ENCODE measurements at regions not wholly inside any gene's neighbourhood (a gene's known extent, or its start where the extent isn't known, plus 50 kb on each side); places are given as distances from the start of the nearest gene placed in this dataset.

DNA sequence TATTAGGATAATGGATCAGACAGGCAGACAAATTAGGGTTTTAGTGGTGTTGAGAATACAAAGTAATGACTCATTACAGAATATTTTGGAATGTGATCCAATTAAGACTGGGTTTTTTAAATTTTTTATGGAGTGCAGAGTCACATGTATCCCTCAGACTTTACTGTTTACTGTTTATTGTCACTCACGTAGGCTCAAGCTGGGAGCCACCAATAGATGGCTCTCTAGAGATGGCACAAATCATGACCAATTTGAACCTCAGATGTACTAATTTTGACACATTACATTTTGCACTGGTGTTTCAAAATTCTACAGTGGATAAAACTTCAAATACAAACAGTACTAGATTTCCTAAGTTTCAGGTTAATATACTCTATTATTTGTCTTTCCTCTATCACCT is 53.6 kb upstream of the ANO3 start:
- TF ChIP-seq, protein P1, sequence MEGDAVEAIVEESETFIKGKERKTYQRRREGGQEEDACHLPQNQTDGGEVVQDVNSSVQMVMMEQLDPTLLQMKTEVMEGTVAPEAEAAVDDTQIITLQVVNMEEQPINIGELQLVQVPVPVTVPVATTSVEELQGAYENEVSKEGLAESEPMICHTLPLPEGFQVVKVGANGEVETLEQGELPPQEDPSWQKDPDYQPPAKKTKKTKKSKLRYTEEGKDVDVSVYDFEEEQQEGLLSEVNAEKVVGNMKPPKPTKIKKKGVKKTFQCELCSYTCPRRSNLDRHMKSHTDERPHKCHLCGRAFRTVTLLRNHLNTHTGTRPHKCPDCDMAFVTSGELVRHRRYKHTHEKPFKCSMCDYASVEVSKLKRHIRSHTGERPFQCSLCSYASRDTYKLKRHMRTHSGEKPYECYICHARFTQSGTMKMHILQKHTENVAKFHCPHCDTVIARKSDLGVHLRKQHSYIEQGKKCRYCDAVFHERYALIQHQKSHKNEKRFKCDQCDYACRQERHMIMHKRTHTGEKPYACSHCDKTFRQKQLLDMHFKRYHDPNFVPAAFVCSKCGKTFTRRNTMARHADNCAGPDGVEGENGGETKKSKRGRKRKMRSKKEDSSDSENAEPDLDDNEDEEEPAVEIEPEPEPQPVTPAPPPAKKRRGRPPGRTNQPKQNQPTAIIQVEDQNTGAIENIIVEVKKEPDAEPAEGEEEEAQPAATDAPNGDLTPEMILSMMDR (IDR thresholded peaks at IDR 0.05) = no peak
- TF ChIP-seq POLR2A (IDR thresholded peaks at IDR 0.05) = no peak
